SK-N-SH (cell line): ENCODE measurements at regions not wholly inside any gene's neighbourhood (a gene's known extent, or its start where the extent isn't known, plus 50 kb on each side); places are given as distances from the start of the nearest gene placed in this dataset.

Experiments used
- CTCF ChIA-PET: fragments of 300-600, 350-600 bp; formaldehyde crosslinking; extraction: SDS; loops from one replicate; lab custom pipeline; 2021; lab: Yijun Ruan, JAX
- POLR2A ChIA-PET: fragments of 350-600 bp; sonication (Branson Sonifier 250); formaldehyde crosslinking; extraction: SDS; loops from one replicate; lab custom pipeline; 2020; ENCODE audit warnings: antibody characterized with exemption, inconsistent platforms; lab: Yijun Ruan, JAX
- DNase-seq: peaks from one replicate; pipeline ENCODE4 v3.0.0; 2012
- H2AFZ ChIP-seq: fragments of 200-600 bp; sonication (generic); 2 replicates; pipeline ENCODE4 v1.8.1; 2016; ENCODE audit warnings: antibody characterized with exemption, mild to moderate bottlenecking, low read depth
- H3F3A ChIP-seq: fragments of 200-600 bp; sonication (generic); replicated peaks from 2 replicates; pipeline ENCODE3; 2016; ENCODE audit warnings: antibody characterized with exemption, mild to moderate bottlenecking; ENCODE audit not compliant: insufficient read depth
- H3K27ac ChIP-seq, 2 experiments: fragments of 200-500 bp in 1 of 2; fragments of 200-600 bp in 1 of 2; sonication (Bioruptor generic) in 1 of 2; sonication (generic), shearing (Covaris generic) in 1 of 2; 2 replicates each; pipeline versions ENCODE4 v1.5.1 to v1.6.1; 2014 to 2016; ENCODE audit warnings: low read depth in 2 of 2, inconsistent platforms in 1 of 2, low read length in 1 of 2, mild to moderate bottlenecking in 1 of 2, mixed read lengths in 1 of 2
- H3K27me3 ChIP-seq: fragments of 200-600 bp; sonication (generic), shearing (Covaris generic); 2 replicates; pipeline ENCODE4 v1.6.1; 2016; ENCODE audit warnings: mixed run types; ENCODE audit not compliant: insufficient read depth
- H3K36me3 ChIP-seq, 2 experiments: fragments of 200-500 bp in 1 of 2; fragments of 200-600 bp in 1 of 2; sonication (Bioruptor generic) in 1 of 2; sonication (generic) in 1 of 2; replicated peaks in 1 of 2; 2 replicates each; pipeline versions ENCODE3 to v1.5.1; 2014 to 2016; ENCODE audit warnings: low read length in 1 of 2, mild to moderate bottlenecking in 1 of 2; ENCODE audit not compliant: insufficient read depth in 2 of 2, control insufficient read depth in 1 of 2
- H3K4me1 ChIP-seq, 2 experiments: fragments of 200-500 bp in 1 of 2; fragments of 200-600 bp in 1 of 2; sonication (Bioruptor generic) in 1 of 2; sonication (generic), shearing (Covaris generic) in 1 of 2; 2 replicates each; pipeline versions ENCODE4 v1.5.1 to v1.6.1; 2014 to 2016; ENCODE audit warnings: low read depth in 1 of 2, low read length in 1 of 2, mixed run types in 1 of 2; ENCODE audit not compliant: insufficient read depth in 2 of 2, control insufficient read depth in 1 of 2
- H3K4me2 ChIP-seq: fragments of 200-600 bp; sonication (generic), shearing (Covaris generic); 2 replicates; pipeline ENCODE4 v1.6.1; 2017; ENCODE audit warnings: mixed run types
- H3K4me3 ChIP-seq, 2 experiments: fragments of 200-500 bp in 1 of 2; fragments of 200-600 bp in 1 of 2; sonication (Bioruptor generic) in 1 of 2; sonication (generic), shearing (Covaris generic) in 1 of 2; 2 replicates each; pipeline versions ENCODE4 v1.5.1 to v1.8.1; 2014 to 2016; ENCODE audit warnings: low read depth in 2 of 2, inconsistent platforms in 1 of 2, low read length in 1 of 2, mild to moderate bottlenecking in 1 of 2, mixed read lengths in 1 of 2, moderate library complexity in 1 of 2
- H3K79me2 ChIP-seq: fragments of 200-600 bp; sonication (generic); 2 replicates; pipeline ENCODE4 v1.8.1; 2017; ENCODE audit warnings: mild to moderate bottlenecking; ENCODE audit not compliant: insufficient read depth
- H3K9ac ChIP-seq: fragments of 200-600 bp; sonication (generic); 2 replicates; pipeline ENCODE4 v1.6.1; 2017; ENCODE audit warnings: mixed run types
- H3K9me2 ChIP-seq: fragments of 200-600 bp; sonication (generic); 2 replicates; pipeline ENCODE4 v1.6.1; 2017; ENCODE audit warnings: mixed run types
- H3K9me3 ChIP-seq: fragments of 200-600 bp; sonication (generic); 2 replicates; pipeline ENCODE4 v1.6.1; 2017; ENCODE audit warnings: mixed run types, mild to moderate bottlenecking, moderate library complexity
- H4K20me1 ChIP-seq: fragments of 200-600 bp; sonication (generic); 2 replicates; pipeline ENCODE4 v1.6.1; 2017; ENCODE audit warnings: mild to moderate bottlenecking, mixed run types; ENCODE audit not compliant: insufficient read depth
- ELF1 ChIP-seq: IDR thresholded peaks from 2 replicates; pipeline ENCODE4 v1.4.0; 2012
- EP300 ChIP-seq, 2 experiments: IDR thresholded peaks; 2 replicates each; pipeline versions ENCODE4 v1.4.0 to v1.6.1; 2012; ENCODE audit warnings: borderline replicate concordance in 1 of 2, low read depth in 1 of 2, low read length in 1 of 2
- EZH2phosphoT487 ChIP-seq: fragments of 200-600 bp; sonication (generic); IDR thresholded peaks from 2 replicates; pipeline ENCODE4 v1.6.1; 2017; ENCODE audit warnings: low read depth, mixed run types, mild to moderate bottlenecking, antibody characterized with exemption, moderate library complexity, borderline replicate concordance
- FOSL2 ChIP-seq: IDR thresholded peaks from 2 replicates; pipeline ENCODE4 v1.4.0; 2012; ENCODE audit warnings: low read depth, mild to moderate bottlenecking, moderate library complexity, borderline replicate concordance
- FOXJ3 ChIP-seq: sonication (generic); formaldehyde crosslinking; IDR thresholded peaks from 2 replicates; pipeline ENCODE4 v1.5.1; 2020; ENCODE audit warnings: mild to moderate bottlenecking, missing genetic modification reagents
- GABPA ChIP-seq: IDR thresholded peaks from 2 replicates; pipeline ENCODE4 v1.4.0; 2012; ENCODE audit warnings: low read depth, mild to moderate bottlenecking
- GATA2 ChIP-seq: sonication (generic); formaldehyde crosslinking; IDR thresholded peaks from 2 replicates; pipeline ENCODE4 v1.5.0; 2020; ENCODE audit warnings: mild to moderate bottlenecking, missing genetic modification reagents
- IRF3 ChIP-seq: fragments of 150-350 bp; IDR thresholded peaks from 2 replicates; pipeline ENCODE4 v1.6.1; 2016; ENCODE audit warnings: mild to moderate bottlenecking, low read depth, low read length
- NFIC ChIP-seq: IDR thresholded peaks from 2 replicates; pipeline ENCODE4 v1.4.0; 2012; ENCODE audit warnings: borderline replicate concordance
- PBX3 ChIP-seq: IDR thresholded peaks from 2 replicates; pipeline ENCODE4; 2012
- POLR2AphosphoS5 ChIP-seq: IDR thresholded peaks from 2 replicates; pipeline ENCODE4 v1.6.1; 2012; ENCODE audit warnings: low read depth, low read length
- RAD21 ChIP-seq: IDR thresholded peaks from 2 replicates; pipeline ENCODE4 v1.6.1; 2012; ENCODE audit warnings: mild to moderate bottlenecking, low read length
- RCOR1 ChIP-seq: fragments of 150-350 bp; IDR thresholded peaks from 2 replicates; pipeline ENCODE4 v1.6.1; 2017; ENCODE audit warnings: antibody characterized with exemption, low read length
- REST ChIP-seq: IDR thresholded peaks from 2 replicates; pipeline ENCODE4 v1.6.1; 2012; ENCODE audit warnings: mild to moderate bottlenecking, low read depth, low read length, moderate library complexity
- RFX5 ChIP-seq: IDR thresholded peaks from 2 replicates; pipeline ENCODE4 v1.6.1; 2012; ENCODE audit warnings: mild to moderate bottlenecking, improper control_type of control experiment, low read length
- SIN3A ChIP-seq: IDR thresholded peaks from 2 replicates; pipeline ENCODE4 v1.6.1; 2012; ENCODE audit warnings: low read depth, mild to moderate bottlenecking, low read length, moderate library complexity, borderline replicate concordance
- TAF1 ChIP-seq: IDR thresholded peaks from 2 replicates; pipeline ENCODE4 v1.6.1; 2012; ENCODE audit warnings: low read depth, mild to moderate bottlenecking, low read length, moderate library complexity, borderline replicate concordance
- USF2 ChIP-seq: fragments of 150-350 bp; IDR thresholded peaks from 2 replicates; pipeline ENCODE4 v1.6.1; 2017; ENCODE audit warnings: antibody characterized with exemption, low read length, low read depth, borderline replicate concordance
- YY1 ChIP-seq: IDR thresholded peaks from 2 replicates; pipeline ENCODE4 v1.4.0; 2012; ENCODE audit warnings: low read depth, mild to moderate bottlenecking
- ZBTB33 ChIP-seq: IDR thresholded peaks from 2 replicates; pipeline ENCODE4 v1.4.0; 2012; ENCODE audit warnings: low read depth, borderline replicate concordance
- WGBS: methylation state at CpG from one replicate; pipeline ENCODE4 v1.1.6; 2017; ENCODE audit warnings: low lambda C conversion rate; 5-methylcytosine and 5-hydroxymethylcytosine counted together

GRCh38 chrX:27163236-27163635 is 299.9 kb downstream of the PPP4R3C start:
- H3K4me3 ChIP-seq = no peak overlapping the region
- H3K4me1 ChIP-seq = no peaks in the 10 kb centered on the region
- H3K9me2 ChIP-seq = no peaks in the 10 kb centered on the region
- TF ChIP-seq ELF1 (no peak), FOXJ3 (no peak), RFX5 (no peak)
- TF ChIP-seq, all 33 proteins: peak for 0
- no peak overlapping the region for H2AFZ ChIP-seq
- no peaks in the 10 kb centered on the region for H3F3A ChIP-seq
- ChIA-PET POLR2A (no interaction called here), CTCF (no interaction called here)
- H3K79me2 ChIP-seq = no peaks in the 10 kb centered on the region
- no peak overlapping the region for H3K27ac ChIP-seq
- H3K4me2 ChIP-seq = no peak overlapping the region
- no peaks in the 10 kb centered on the region for H3K27me3 ChIP-seq
- WGBS = 19% methylated on average over 4 of the region's 4 CpGs
- H3K9me3 ChIP-seq = no peaks in the 10 kb centered on the region
- no peak for DNase-seq
- H4K20me1 ChIP-seq = no peaks in the 10 kb centered on the region
- no peaks in the 10 kb centered on the region for H3K36me3 ChIP-seq
- H3K9ac ChIP-seq = no peak overlapping the region

- Histone ChIP-seq H3F3A (no peaks in the 10 kb centered on the region), H3K4me2 (no peak overlapping the region), H3K9me3 (no peaks in the 10 kb centered on the region), H4K20me1 (no peaks in the 10 kb centered on the region), H3K9me2 (no peaks in the 10 kb centered on the region), H3K4me1 (no peaks in the 10 kb centered on the region), H3K36me3 (no peaks in the 10 kb centered on the region), H2AFZ (no peak overlapping the region), H3K9ac (no peak overlapping the region), H3K27me3 (no peaks in the 10 kb centered on the region), H3K4me3 (no peak overlapping the region), H3K27ac (no peak overlapping the region), H3K79me2 (no peaks in the 10 kb centered on the region)
- DNase-seq = no peak
- 0% methylated on average over 1 of the region's 1 CpG for WGBS
- CTCF ChIA-PET = interaction anchor here (1.4 to 1.6 kb wide), 2 partner anchors 19 to 24 kb away, joined by 3 to 4 read pairs; no protein-coding TSS in a partner anchor
- POLR2A ChIA-PET = no interaction called here
- TF ChIP-seq PBX3 (no peak), SIN3A (no peak), RAD21 (no peak), USF2 (no peak), GABPA (no peak), ZBTB33 (no peak), TAF1 (no peak), POLR2AphosphoS5 (no peak), IRF3 (no peak), YY1 (no peak), FOSL2 (no peak), RFX5 (no peak), GATA2 (no peak), REST (no peak), EZH2phosphoT487 (no peak), RCOR1 (no peak), EP300 (IDR thresholded peaks at IDR 0.05; ENCODE audit: borderline replicate concordance in 1 of 2, low read depth in 1 of 2, low read length in 1 of 2) (no peak), NFIC (no peak)
These were observed 300.6 kb downstream of the PPP4R3C start for GRCh38 chrX:27162496-27162895.
